Activated T-cell treated with anti-CD3 and anti-CD28 coated beads for 24 hours (primary cell): ENCODE measurements at regions not wholly inside any gene's neighbourhood (a gene's known extent, or its start where the extent isn't known, plus 50 kb on each side); places are given as distances from the start of the nearest gene placed in this dataset.

Experiments
- DNase-seq: peaks from one replicate; pipeline ENCODE4 v3.0.0-alpha.2; 2020; ENCODE audit warnings: low read depth

DNA sequence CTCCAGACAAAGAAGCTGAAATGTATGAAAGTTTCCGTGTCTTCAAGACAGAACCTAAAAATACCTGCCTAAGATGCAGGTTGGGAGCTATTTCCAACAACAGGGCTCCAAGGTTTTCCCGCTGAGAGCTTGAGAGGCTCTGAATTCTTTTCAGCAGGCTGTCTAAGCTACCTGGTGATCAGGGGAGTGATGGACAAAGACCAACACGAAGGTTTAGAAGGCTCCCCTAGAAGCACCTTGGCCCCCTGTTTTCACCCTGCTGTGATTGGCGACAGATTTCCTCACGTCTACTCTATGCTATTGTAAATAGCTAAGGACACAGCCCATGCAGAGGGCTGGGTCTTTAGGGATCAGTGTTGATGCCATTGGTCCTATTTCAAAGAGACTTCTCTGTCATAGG, 275.2 kb upstream of the SALL1 start:
- DNase-seq, result no peak

- no peak for DNase-seq
These were observed 269.2 kb upstream of the SALL1 start for GRCh38 chr16:51420247-51420646.

GRCh38 chr16:51419768-51420167, 268.7 kb upstream of the SALL1 start:
- DNase-seq, result no peak

DNA sequence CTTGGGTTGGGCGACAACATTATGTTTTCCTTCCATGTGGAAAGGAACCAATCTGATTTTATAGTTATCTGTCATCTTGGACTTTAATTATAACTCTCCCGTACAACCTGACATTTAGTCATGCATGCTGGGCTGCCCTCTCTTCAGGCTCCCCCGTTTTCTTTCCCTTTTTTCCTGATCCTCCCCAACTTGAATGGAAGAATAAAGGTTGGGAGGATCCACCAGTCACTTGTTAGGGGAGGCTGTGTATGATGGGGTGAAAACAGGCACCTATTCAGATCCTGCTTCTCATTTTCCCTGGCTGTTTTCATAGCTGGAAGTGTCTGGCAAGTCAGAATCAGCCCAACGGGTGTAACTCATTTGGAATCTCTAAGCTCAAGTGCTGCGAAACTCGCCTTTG, 267.2 kb upstream of the SALL1 start:
- no peak for DNase-seq

GRCh38 chr16:51416926-51417325, 265.9 kb upstream of the SALL1 start:
- DNase-seq, result no peak

DNA sequence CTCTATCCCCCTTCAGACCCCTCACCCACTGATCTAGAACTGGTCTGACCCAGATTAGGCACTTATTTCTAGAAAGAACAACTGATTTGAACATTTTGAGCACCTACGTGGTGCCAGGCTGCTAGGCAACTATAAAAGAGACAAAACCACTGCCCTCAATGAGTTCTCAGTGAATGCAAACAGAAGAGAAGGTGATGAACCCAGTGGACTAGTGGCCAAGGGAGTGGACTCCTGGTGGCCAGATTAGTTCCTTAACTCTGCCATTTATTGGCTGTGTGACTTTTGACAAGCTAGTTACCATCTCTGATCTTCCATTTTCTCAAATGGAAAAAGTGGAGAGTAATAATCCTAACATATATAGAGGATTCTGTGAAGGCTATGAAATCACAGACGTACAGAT, 259.1 kb upstream of the SALL1 start:
- no peak for DNase-seq

DNA sequence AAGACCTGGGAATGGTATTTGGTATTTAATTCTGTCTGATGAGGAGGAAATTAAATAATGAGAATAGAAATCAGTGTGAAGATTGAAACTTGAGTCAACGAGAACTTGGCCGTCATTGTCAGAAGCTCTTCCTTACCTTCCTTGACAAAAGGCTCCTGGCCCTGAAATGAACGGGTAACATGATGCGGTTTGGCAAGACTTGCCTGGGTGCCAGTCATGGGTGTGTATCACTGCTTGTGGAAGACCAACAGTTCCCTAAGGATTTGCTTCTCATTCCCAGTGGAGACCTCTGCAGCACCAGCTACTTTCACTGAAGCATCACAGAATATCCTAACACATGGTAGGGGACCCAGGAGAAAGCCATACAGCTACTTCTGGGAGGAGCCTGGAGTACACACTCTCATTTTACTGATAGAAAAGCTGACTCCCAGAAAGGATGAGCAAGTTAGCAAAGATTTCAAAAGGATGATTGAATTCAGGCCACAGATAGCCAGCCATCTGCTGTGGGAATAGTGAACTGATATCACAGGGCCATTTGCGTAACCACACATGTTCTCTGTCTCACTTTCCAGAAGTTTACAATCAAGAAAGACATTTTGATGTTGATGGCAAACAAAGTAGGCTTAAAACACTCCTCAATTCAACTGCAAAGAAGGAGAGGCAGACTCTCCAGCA, 258.1 kb upstream of the SALL1 start:
- no peak for DNase-seq

DNA sequence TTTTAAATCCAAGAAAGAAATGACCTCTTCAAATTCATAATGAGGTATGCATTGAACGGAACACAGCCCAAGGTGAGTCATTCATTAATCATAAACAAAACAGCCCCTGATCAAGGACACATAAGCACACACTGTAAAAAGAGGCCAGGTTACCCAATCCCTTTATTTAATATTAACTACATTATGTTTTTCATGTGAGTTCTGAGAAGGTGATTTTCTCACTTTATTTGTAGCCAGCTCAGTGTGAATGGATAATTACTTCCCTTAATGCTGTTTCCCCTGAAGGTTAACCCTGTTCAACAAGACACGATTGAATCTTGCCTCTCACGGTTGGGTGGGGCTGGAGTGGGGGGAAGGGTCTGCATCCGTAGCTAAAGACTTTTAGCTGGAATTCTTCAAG, 257.3 kb upstream of the SALL1 start:
- DNase-seq, result no peak

GRCh38 chr16:51407921-51408320, 256.9 kb upstream of the SALL1 start:
- DNase-seq, result no peak

DNA sequence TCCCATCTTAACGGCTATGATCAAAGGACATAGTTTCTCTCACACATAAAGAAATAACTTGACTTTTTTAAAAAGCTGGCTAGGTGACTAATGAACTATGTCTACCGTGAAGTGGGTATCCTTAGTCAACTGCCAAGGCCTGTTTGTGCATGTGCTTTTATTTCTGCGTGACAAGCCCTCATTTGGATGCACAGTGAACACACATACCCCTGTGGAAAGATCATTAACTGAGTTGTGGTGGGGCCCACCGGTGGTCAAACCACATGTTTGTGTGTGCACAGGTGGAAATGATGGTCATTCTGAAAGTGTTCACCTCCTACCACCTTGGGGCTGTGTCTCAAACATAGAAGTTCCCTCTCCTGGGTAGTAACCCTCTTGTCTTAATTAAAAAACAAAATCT, 256.1 kb upstream of the SALL1 start:
- DNase-seq, result no peak

GRCh38 chr16:51405361-51405760, 254.3 kb upstream of the SALL1 start:
- DNase-seq, result no peak

DNA sequence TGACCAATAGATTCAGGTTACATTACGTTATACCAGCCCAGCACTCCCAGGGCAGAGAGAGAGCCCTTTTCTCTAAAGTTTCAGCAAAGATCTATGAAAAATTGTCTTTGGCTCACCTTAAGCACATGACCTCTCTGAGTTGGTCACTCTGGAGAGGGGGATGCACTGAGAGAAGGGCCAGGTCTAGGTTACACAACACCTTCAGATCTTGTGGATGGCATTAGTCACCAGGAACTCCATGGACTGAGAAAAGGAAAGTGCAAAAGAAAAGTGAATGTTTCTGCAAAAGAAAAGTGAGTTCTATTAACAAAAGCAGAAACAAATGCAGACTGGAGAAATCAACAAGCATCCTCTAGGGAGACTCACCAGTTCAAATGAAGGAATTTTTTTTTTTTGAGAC, 253.3 kb upstream of the SALL1 start:
- DNase-seq, result no peak

DNA sequence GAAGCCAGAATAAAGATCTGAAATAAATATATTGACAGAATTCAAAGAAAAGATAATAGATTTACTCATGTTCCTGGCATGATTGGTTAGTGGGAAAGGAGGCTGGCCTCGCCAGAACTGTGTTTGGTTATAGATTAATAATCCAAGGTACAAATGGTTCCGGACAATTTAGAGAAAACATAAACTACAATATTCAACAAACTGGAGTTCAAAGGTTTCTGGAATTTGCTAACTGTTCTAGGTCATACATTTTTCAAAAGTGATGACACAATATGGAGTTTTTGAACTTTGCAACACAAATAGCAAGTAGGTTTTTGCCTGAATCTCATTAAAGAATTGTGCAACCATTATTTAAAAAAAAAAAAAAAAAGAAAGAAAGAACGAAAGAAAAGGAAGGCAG, 251.7 kb upstream of the SALL1 start:
- no peak for DNase-seq

GRCh38 chr16:51402298-51402697, 251.2 kb upstream of the SALL1 start:
- no peak for DNase-seq

GRCh38 chr16:51401673-51402072, 250.6 kb upstream of the SALL1 start:
- DNase-seq, result no peak

DNA sequence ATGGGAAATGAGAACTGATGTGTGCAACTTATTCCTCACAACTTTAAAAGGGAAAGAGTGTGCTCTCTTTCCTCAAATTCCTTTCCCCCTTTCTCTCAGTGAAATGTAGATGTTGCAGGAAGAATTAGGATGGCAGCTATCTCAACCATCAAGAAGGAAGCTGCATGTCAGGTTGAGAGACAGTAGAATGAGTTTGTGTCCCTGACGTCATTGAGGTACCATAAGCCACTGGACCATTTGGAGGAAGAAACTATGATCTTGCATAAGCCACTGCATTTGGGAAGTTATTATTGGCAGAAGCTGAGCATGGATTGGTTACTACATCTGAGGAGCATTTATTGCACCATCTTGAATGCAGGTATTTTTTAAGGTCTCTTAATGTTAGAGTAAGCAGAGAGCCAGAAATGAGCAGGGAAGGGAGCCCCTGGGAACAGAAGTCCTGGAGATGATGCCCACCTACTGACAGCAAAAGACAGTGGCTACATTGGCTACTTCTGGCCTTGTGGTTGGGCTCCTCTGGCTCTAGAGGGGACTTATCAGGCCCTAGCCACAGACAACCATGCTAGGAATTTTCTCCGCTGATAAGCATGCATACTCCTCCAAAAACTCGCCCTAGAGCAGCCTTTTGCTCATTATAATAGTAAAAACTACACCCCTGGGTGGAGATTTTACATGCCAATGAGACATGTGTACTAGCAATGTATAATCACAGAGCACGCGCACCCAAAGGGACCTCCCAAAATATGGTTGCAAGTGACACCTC, 249.0 kb upstream of the SALL1 start:
- no peak for DNase-seq

GRCh38 chr16:51394421-51394820, 243.4 kb upstream of the SALL1 start:
- no peak for DNase-seq

GRCh38 chr16:51393381-51394005, 242.4 kb upstream of the SALL1 start:
- DNase-seq, result no peak

DNA sequence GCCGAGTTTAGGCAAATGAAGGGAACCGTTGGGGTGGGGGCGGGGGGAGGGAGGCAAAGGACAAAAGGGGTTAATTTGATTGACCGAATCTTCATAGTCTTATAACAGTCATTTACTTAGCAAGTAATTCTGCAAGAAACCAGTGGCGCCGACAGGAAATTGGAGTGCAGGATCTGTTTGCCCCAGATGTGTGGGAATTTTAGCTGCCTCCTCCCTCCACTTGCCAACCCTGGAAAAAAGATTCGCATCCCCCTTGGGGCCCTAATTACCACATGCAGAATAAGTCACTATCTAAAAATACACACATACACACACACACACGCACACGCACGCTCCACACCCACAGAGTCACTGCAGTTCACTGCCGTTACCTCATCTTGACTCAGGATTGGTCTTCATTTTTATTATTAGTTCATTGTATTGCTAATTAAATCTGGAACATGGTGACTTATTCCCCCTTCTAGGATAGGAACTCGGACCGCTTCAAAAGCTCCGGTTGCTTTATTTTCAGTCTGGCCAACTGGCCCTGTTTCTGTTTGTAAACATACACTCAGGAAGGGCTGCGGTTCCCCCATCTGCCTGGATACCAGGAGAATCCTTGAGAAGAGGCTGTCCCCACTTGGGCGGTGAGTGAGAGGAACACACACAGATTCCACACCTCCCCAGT, 241.6 kb upstream of the SALL1 start:
- DNase-seq, result no peak

DNA sequence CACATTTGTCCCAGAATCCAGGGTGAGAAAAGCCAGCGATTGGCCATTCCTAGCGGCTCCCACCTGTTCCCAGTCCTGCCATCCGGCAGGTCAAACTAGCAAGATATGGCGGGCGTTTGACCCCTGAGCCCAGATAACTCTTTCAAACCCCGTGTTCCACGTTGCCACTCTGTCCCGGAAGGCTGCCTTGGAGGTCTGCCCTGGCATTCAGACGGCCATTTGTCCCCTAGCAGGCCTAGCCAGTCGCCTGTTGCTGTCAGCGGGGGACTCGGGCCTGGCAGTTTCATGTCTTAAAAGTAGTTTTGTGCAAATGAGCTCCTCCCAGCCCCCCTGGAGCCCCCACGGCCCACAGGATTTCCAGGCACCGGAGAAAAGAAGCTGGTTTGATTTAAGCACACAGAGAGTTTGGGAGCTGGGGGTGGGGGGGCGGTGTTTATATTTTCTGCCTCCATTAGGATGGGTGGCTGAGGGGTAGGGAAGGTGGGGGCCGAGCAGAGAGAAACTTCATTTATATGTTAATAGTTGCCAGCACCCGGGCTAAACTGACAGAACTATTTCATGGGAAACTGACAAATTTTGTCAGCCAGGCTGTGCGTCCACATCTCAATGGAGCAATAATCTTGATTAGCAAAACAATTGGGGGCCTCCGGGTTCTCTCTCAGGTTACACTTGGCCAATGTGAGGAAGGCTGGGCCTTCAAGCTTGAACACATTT, 240.9 kb upstream of the SALL1 start:
- DNase-seq, result no peak

DNA sequence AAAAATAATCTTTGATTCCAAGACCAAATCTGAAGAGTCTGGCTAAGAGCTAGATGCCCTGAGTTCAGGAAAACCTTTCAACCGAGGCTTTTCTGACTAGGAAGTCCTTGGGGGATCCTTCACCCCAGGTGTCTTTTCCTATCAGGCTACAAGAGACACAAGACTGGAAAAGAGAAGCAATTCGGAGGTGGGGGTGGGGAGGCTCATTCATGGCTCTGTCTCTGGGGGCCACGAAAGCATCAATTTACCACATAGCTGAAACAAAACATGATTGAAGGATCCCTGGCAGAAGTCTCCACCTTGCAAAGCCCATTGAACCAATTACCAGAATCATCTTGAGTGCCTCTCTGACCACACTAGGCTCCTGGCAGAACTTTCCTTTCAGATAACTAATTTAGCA, 239.8 kb upstream of the SALL1 start:
- no peak for DNase-seq

DNA sequence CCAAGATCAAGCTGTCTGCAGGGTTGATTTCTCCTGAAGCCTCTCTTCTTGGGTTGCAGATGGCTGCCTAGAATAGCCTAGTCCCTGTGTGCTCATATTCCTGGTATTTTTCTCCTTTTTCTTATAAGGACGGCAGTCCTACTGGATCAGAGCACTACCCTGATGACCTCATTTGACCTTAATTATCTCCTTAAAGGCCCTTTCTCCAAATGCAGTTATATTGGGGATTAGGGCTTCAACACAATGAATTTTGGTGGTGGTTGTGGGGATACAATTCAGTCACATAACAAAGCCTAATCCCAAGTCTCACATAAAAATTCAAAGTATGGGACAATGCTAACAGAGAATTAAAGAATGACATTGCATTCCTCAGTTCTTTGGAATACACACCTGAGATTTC, 238.8 kb upstream of the SALL1 start:
- DNase-seq, result no peak
